Transverse colon (tissue), 3 donors: ENCODE measurements at regions not wholly inside any gene's neighbourhood (a gene's known extent, or its start where the extent isn't known, plus 50 kb on each side); places are given as distances from the start of the nearest gene placed in this dataset.

Experiments used
- EP300 ChIP-seq: sonication (generic); formaldehyde crosslinking; IDR thresholded peaks from one replicate; pipeline ENCODE4 v1.6.1; 2017; ENCODE audit warnings: antibody characterized with exemption, low read depth
- POLR2A ChIP-seq: fragments of 450-650 bp; IDR thresholded peaks from one replicate; pipeline ENCODE4 v1.6.1; 2016; ENCODE audit warnings: antibody characterized with exemption, mild to moderate bottlenecking, moderate library complexity
- TF ChIP-seq, protein P1 (sequence below), 5 experiments: fragments of 200-600 bp in 3 of 5; fragments of 450-650 bp in 2 of 5; sonication (generic) in 3 of 5; IDR thresholded peaks; 1 replicate in 2 of 5; 2 replicates in 3 of 5; pipeline ENCODE4 v1.5.1; 2016 to 2017; ENCODE audit warnings: antibody characterized with exemption in 5 of 5, inconsistent platforms in 3 of 5, mild to moderate bottlenecking in 2 of 5, moderate library complexity in 1 of 5

DNA sequence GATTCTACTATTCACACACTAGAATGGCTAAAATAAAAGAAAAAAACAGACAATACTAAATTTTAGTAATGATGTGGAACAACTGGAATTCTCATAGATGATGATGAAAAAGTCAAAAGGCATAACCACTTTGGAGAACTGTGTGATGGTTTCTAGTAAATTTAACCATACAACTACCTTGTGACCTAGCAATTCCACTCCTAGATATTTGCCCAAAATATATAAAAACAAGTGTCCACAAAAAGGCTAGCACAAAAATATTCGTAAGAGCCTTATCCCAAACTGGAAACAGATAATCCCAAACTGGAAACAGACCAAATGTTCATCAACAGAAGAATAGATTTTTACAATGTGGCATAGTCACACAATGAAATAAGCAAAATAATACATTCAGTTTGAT is 67.9 kb upstream of the PGBD5 start:
- TF ChIP-seq, protein P1, sequence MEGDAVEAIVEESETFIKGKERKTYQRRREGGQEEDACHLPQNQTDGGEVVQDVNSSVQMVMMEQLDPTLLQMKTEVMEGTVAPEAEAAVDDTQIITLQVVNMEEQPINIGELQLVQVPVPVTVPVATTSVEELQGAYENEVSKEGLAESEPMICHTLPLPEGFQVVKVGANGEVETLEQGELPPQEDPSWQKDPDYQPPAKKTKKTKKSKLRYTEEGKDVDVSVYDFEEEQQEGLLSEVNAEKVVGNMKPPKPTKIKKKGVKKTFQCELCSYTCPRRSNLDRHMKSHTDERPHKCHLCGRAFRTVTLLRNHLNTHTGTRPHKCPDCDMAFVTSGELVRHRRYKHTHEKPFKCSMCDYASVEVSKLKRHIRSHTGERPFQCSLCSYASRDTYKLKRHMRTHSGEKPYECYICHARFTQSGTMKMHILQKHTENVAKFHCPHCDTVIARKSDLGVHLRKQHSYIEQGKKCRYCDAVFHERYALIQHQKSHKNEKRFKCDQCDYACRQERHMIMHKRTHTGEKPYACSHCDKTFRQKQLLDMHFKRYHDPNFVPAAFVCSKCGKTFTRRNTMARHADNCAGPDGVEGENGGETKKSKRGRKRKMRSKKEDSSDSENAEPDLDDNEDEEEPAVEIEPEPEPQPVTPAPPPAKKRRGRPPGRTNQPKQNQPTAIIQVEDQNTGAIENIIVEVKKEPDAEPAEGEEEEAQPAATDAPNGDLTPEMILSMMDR (IDR thresholded peaks at IDR 0.05), result no peak
- no peak for TF ChIP-seq POLR2A
- no peak for TF ChIP-seq EP300
